ENCODE measurements at regions not wholly inside any gene's neighbourhood (a gene's known extent, or its start where the extent isn't known, plus 50 kb on each side); places are given as distances from the start of the nearest gene placed in this dataset.

DNA sequence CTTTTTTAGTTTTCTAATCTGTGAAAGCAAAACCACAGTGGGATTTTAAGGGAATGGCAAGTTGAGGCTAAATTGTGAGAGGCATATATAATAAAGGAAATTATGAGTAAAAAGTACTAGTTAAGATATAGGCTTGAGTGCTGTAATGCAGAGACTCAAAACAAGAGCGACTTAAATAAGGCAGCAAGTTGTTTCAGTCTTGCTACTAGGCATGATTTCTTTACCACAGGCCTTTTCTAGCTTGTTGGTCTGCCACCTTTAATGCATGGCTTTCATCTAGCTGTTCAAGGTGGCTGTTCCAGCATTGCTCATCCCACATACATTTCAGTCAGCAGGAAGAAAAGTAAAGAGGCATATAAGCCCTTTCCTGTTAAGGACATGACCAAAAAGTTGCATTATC is 427.9 kb upstream of the ADAMTSL1 start:
- no peak for ATAC-seq (ENCODE audit: low read depth)

More for the DNA sequence above, 427.9 kb upstream of the ADAMTSL1 start:
- H3K18ac ChIP-seq (ENCODE audit: low read depth, low read length): no peak overlapping the region
- H3K4me1 ChIP-seq (ENCODE audit: control insufficient read depth, insufficient read depth, low read length): no peaks in the 10 kb centered on the region
- H3K4ac ChIP-seq (ENCODE audit: low read depth, low read length): no peak overlapping the region
- no peak overlapping the region for H3K4me3 ChIP-seq (ENCODE audit: insufficient read depth, low read depth, low read length)
- H3K36me3 ChIP-seq (ENCODE audit: control insufficient read depth, insufficient read depth, low read length): no peaks in the 10 kb centered on the region
- H3K9me1 ChIP-seq (ENCODE audit: insufficient read depth, low read length): no peaks in the 10 kb centered on the region
- intact Hi-C loops (cut with micrococcal nuclease): no loop called here
- H2BK15ac ChIP-seq (ENCODE audit: low read depth, low read length): no peak overlapping the region
- H2AK5ac ChIP-seq (ENCODE audit: low read depth, low read length): no peak overlapping the region
- dilution Hi-C loops (cut with HindIII; ENCODE audit: low sequenced_read_pairs, unreplicated experiment): no loop called here
- no peak overlapping the region for H2BK20ac ChIP-seq (ENCODE audit: low read depth, low read length)
- WGBS, 2 experiments (ENCODE audit: extremely low coverage in 2 of 2, insufficient read length in 1 of 2): no CpG with 5 or more reads among the region's 1 CpG
- no peak overlapping the region for H2AK9ac ChIP-seq (replicated peaks; ENCODE audit: low read depth, low read length, poor library complexity)
- no peak overlapping the region for H2BK5ac ChIP-seq (ENCODE audit: low read depth, low read length, poor library complexity, severe bottlenecking)
- H2AFZ ChIP-seq (replicated peaks; ENCODE audit: low read length, poor library complexity): no peak overlapping the region
- in situ Hi-C loops (cut with MboI; ENCODE audit: low sequenced_read_pairs): no loop called here
- H3K9me3 ChIP-seq (ENCODE audit: control insufficient read depth, insufficient read depth, low read length): no peaks in the 10 kb centered on the region
- no peak overlapping the region for H3K27ac ChIP-seq (ENCODE audit: insufficient read depth, low read length)
- no peaks in the 10 kb centered on the region for H3K79me1 ChIP-seq (ENCODE audit: low read depth in 1 of 2, low read length in 2 of 2)
- H4K91ac ChIP-seq (ENCODE audit: insufficient read depth, low read depth, low read length): no peak overlapping the region
- H3K4me2 ChIP-seq (ENCODE audit: low read depth, low read length): no peak overlapping the region
- no peaks in the 10 kb centered on the region for H3K27me3 ChIP-seq (ENCODE audit: control insufficient read depth, insufficient read depth, low read length)
- H2BK120ac ChIP-seq (ENCODE audit: low read depth, low read length): no peak overlapping the region
- H3K23ac ChIP-seq (ENCODE audit: low read depth, low read length): no peak overlapping the region
- no peak for DNase-seq
- H4K8ac ChIP-seq (ENCODE audit: low read depth in 2 of 2, low read length in 2 of 2): no peak overlapping the region
- H3K14ac ChIP-seq (replicated peaks; ENCODE audit: low read depth, low read length): no peak overlapping the region
- no peak overlapping the region for H3K56ac ChIP-seq (ENCODE audit: extremely low read depth, insufficient read depth, low read length)
- ChIA-PET CTCF (no interaction called here), POLR2A (ENCODE audit: unreplicated experiment) (no interaction called here)
- no TSS peak for BruUV-seq (replicated peaks)
- no peaks in the 10 kb centered on the region for H4K20me1 ChIP-seq (ENCODE audit: insufficient read depth, low read length)
- H4K5ac ChIP-seq (ENCODE audit: low read depth, low read length): no peak overlapping the region
- no peak for TF ChIP-seq MAFK (IDR thresholded peaks at IDR 0.05; ENCODE audit: low read depth, low read length)
- no peak for TF ChIP-seq MXI1 (IDR thresholded peaks at IDR 0.05; ENCODE audit: borderline replicate concordance, low read depth, low read length)
- no peak overlapping the region for H3K9ac ChIP-seq (ENCODE audit: low read depth, low read length)
